HG03045 (cell line): ENCODE measurements at regions not wholly inside any gene's neighbourhood (a gene's known extent, or its start where the extent isn't known, plus 50 kb on each side); places are given as distances from the start of the nearest gene placed in this dataset.
"Not testable (repeated sequence)": the region's sequence is repeated elsewhere in the genome, so short reads cannot be mapped to it uniquely, and the experiment has no call there.

Experiments used
- ATAC-seq: cut with Tn5 transposase; IDR thresholded peaks from one replicate; pipeline ENCODE4 v1.9.1; 2021; ENCODE audit warnings: mild to moderate bottlenecking, moderate library complexity; ENCODE audit not compliant: unreplicated experiment

DNA sequence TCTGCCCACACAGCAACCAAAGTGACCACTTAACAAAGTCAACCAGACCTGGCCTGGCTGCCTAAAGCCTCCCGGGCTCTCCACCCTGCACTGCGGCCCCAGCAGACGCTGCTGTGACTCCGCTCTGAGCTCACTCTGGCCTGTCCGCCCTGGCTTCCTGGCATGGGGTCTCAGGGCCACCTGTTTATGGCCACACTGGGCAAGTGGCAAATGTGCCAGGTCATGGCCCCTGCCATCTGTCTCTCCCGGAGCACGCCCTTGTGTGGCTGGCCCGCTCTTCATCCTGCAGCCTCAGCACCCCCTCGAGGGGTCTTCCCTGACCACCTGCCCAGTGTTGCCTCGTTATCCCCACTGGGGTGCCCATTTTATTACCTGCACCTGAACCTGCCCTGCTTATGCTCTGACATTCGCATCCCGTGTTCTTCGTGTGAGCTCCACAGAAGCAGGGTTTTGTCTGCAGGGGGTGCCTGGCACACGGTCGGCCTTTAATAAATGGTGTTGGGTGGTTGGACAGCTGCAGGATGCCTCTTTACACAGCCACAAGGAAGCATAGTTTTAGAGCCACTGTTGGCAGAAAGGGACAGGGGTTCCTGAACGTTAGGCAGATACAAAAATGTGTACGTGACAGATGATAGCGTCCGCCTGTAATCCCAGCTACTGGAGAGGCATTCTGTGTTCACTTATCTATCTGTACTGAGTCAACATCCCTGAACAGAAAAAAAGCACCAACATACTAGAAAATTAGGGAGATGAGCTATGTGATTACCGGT lies 785.6 kb downstream of the TBC1D22A start:
- no peak for ATAC-seq

DNA sequence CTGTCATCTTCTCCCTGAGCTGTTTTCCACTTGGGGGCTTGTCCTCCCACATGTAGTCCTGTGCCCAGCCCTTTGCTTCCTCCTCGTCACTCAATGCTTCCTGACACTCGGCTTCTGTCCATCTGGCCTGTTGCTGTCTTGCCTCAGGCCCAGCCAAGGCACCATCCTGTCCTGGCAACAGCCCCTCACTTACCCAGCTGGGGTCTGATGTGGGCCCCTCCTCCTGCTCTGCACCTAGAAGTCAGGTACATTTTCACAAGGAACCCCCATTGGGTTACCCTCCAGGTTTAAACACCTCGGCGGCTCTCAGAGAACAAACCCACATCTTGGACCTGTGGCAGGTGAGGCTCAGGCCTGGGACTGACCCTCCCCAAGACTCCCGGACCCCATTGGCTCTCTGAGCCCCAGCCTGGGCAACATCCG lies 784.8 kb downstream of the TBC1D22A start:
- ATAC-seq = no peak

DNA sequence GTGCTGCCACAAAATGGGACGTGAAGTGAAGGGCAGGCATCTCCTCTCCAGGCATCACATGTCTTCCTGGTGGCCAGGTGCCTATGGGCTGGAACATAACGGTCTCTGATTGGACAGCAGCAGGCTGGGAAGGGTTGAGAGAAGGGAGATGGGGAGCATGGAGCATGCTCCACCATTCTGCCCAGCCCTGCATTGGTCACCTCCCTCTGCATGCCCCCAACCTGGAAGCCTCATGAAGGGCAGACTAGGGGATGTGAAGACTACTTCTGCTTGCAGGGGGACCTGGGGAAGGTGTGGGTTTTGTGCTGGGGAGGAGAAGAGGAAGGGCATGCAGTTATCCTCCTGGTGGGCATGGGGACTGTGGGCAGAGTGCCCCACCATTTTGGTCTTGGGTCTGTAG lies 782.2 kb downstream of the TBC1D22A start:
- no peak for ATAC-seq

DNA sequence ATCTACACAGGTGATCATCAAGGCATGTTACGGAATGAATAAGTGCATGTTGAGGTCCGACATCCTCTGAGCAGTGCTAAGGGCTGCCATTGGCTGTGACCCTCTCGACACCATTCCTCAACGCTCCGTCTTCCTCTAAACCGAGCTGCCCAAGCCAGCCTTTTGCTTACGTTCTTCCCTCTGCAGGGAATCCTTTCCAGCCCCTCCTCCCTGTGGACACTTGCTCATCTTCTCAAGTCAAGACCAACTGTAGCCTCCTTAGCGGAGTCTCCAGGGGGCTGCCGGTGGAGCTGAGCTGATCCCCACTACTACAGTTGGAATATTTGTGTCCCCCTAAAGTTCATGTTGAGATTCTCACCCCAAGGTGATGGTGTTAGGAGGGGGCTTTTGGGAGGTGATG lies 781.0 kb downstream of the TBC1D22A start:
- ATAC-seq = no peak

DNA sequence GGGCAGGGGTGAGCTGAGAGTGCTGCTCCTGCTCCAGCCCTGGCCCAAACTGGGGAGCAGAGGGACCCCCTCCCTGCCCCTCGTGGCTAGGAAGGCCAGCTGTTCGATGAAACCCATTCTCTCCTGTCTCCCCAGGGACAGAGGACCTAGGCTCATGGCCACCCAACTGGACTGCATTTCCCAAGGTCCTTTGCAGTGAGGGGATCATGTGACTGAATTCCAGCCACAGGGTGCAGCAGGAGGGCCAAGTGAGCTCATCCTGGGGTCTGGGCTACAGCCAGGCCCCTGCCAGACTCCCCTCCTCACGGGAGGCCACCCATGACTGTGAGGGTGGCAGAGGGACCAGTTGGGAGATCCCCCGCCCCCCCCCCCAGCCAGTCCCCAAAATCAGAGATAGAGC lies 777.6 kb downstream of the TBC1D22A start:
- ATAC-seq = no peak

DNA sequence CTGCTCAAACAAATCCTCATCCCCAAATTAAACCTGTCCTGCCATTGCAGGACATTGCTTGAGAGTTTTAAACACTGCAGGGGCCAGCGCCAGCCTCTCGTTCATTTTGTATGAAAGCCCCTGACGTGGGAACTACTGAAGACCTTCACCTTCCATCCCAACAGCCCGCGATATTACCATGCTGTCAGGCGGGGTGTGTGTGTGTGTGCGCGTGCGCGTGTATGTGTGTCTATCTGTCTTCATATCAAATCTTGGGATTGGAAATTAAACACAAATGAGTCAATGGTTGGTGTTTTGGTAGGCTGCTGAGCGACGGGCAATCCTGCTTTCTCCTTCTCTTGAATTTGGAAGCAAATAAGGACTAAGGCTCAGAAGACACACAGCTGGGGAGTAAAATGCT lies 776.9 kb downstream of the TBC1D22A start:
- ATAC-seq = no peak

DNA sequence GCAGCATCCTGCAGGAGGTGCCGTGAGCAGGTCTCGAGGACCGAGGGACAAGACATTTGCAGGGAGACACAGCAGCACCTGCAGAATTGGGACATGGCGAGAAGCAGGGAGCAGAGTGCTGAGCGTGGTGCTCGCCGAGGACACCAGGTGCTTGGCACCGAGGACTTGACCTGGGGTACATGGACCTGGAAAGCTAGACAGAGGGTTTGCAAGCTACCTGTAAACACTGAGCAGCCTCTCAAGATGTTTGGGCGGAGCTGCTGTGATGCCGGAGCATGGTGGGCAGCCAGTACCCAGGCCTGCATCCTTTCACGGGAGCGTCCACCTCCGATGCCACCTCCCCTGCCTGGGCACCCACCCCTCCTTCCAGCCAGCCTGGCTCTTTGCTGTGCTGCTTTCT lies 773.2 kb downstream of the TBC1D22A start:
- ATAC-seq = no peak

DNA sequence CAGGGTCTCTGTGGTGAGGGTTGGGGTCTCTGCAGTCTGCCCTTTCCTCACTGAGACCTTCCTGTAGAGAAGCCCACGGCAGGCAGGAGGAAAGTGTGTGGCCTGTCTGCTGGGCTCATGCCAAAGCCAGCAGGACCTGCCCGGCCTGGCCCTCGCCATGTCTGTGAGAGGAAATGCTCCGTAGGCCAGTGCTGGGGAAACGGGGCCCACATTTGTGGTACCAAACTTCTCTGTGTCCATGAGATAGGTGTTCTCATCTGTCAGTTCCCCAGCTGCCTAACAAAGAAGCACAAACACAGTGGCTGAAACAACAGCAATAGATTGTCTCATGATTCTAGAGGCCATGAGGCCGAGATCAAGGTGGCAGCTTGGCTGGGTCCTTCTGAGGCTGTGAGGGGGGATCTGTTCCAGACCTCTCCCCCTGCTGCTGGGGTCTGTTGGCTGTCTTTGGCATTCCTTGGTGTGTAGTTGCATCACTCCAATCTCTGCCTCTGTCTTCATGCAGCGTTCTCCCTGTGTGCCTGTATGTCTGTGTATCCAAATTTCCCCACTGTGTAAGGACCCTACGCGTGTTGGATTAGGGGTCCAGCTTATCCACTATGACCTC lies 772.5 kb downstream of the TBC1D22A start:
- ATAC-seq = no peak

DNA sequence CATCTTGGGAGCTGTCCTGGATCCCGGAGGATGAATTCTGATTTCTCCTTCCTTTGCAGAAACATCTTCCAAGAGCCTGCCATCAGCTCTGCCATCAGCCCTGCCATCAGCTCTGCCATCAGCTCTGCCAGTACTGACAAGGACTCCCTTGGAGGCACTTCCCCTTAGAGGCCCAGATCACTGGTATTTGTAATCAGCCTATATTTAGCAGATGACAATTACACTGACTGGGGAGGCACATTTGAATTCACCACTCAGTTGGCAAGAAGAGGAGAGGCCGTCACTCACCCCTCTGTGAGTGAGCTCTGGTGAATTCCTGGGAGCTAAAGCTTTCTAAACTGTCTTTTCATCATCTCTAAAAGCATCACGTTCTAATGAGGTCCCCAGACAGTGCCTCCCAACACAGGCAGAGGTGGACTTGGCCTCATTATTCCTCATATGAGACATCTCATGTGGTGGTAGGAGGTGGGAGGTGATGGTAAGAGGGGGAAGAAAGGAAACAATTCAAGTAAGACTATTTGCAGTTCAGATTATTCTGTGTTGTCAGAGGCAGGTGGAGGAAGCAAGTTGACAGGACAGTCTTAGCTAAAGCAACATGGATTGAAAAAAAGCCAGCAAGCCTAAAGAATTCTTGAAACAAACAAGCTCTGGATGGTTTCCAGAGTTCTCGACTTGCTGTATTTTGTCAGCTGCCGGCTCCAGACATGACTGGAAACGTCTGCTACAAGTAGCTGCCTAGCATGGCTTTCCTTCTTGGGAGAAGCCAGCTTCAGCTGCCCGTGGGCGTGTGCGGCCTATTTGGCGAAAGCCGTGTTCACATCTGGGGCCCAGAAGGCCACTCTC lies 771.7 kb downstream of the TBC1D22A start:
- no peak for ATAC-seq

DNA sequence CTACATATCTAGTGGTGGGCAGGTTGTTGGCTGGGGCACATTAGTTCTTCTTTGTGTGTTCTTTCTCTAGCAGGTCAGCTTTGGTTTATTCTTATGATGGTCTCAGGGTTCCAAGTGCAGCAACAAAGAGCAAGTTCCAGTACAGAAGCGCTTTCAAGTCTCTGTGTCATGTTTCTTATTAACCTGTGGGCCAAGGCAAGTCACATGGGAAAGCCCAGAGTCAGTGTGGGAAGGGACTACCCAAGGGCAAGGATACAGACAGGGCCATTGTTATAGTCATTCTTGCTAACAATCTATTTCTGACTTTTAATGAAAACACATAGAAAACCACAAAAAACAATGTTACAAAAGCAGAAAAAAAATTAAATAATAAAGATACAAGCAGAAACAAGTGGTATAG lies 754.6 kb downstream of the TBC1D22A start:
- no peak for ATAC-seq

DNA sequence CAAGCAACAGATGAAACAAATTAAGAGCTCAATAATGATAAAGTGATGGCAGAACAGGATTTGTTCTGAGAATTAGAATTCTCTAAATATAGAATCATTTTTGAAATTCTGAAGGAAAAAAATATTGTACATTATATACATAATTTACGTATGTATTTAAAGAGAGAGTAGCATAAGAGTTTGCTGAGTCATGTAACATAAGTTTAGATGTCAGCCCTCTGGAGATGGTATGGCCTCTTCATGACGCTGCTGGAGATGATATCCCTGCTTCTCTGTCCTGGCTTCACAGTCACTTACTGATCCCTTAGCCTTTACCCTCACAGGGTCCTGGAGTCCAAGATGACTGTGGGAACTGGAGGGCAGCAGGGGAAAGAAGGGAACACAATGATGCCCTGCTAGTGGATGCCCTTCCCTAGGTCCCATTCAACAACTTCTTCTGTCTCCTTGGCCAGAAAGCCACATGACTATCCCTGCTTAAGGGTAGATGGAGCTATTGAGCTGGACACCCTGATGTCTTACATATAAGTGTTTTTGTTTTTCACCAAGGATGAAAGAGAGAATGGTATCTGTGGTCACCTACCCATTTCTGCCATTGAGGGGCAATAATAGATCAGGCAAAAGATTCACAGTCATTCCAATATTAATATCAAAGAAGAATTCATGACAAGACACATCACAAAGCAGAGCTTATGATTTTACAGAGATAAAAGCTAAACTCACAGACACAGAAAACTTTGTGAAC lies 753.1 kb downstream of the TBC1D22A start:
- ATAC-seq = no peak

DNA sequence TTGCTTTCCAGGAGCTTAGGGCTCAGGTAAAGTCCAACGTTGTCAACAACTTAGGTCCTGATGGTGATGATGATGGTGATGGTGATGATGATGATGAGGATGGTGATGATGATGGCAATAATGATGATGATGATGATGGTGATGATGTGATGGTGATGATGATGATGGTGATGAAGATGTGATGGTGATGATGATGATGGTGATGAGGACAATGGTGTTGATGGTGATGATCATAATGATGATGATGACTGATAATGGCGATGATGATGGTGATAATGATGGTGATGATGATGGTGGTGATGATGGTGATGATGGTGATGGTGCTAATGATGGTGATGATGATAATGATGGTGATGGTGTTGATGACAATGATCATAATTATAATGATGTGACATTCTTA lies 750.2 kb downstream of the TBC1D22A start:
- no peak for ATAC-seq

DNA sequence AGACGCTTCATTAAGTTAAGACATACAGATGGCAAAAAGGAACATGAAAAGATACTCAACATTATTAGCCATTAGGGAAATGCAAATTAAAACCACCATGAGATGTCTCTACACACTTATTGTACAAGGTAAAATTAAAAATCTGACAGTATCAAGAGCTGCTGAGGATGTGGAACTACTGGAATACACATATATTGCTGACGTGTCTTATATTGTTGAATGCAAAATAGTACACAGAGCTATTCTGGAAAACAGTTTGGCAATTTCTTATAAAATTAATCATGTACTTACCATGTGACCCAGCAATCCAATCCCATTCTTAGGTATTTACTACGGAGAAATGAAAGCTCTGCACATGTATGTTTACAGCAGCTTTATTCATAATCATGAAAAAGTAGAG lies 742.5 kb downstream of the TBC1D22A start:
- no peak for ATAC-seq

DNA sequence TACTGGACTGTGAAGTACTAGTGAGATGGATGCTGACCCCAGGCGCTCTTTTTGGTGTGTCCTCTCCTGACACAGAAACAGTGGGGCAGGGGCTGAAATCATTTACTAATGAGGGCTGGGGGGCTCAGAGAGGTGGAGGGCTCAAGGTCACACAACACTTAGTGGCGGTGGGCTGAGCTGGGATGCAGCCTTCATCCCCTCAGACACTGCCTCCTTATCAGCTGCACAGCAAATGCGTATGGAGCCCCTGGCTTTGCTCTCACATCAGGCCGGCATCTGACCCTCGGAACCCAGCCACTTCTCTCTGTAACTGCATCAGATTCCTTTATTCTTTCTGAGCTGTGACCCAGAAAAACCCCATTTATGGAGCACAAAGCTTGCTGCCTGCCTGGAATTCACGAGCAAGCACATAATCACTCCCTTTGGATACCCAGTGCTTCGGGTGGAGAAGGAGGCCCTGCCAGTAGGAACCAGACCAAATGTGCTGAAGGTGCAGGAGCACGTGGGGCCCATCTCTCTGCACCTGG lies 736.6 kb downstream of the TBC1D22A start:
- ATAC-seq = no peak

DNA sequence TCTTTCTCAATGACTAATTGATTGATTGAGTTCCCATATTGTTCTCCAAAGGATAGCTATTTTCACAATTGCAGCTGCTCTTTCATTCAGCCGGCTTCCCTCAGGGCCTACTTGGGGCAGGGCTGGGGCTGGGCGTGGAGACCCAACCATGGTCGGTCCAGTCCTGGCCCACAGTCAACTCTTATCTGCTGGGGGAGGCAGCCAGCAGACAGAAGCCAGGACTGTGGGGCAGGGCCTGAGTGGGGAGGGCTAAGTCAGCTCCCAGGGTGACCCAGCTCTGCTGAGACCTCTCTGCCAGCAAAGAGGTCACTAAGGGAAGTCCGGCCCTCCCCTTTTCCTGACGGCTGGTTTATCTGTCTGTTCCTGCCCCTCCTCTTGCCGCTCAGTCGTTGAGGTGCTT lies 735.2 kb downstream of the TBC1D22A start:
- no peak for ATAC-seq

DNA sequence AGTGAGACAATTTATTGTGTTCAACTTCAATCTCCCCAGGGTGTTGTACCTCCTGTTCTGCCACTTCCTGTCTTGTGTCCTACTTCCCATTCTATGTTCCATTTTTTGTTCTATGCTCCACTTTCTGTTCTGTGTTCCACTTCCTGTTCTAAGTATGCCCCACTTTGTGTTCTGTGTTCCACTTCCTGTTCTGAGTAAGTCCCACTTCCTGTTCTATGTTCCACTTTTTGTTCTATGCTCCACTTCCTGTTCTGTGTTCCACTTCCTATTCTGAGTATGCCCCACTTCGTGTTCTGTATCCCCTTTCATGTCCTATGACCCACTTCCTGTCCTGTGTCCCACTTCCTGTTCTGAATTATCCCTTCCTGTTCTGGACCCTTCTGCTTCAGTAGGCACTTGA lies 732.7 kb downstream of the TBC1D22A start:
- ATAC-seq = no peak

DNA sequence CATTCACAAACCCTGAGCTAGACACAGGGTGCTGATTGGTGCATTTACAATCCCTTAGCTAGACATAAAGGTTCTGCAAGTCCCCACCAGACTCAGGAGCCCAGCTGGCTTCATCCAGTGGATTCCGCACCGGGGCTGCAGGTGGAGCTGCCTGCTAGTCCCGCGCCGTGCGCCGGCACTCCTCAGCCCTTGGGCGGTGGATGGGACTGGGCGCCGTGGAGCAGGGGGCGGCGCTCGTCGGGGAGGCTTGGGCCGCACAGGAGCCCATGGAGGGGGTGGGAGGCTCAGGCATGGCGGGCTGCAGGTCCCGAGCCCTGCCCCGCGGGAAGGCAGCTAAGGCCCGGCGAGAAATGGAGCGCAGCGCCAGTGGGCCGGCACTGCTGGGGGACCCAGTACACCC lies 725.7 kb downstream of the TBC1D22A start:
- ATAC-seq = not testable (repeated sequence)

DNA sequence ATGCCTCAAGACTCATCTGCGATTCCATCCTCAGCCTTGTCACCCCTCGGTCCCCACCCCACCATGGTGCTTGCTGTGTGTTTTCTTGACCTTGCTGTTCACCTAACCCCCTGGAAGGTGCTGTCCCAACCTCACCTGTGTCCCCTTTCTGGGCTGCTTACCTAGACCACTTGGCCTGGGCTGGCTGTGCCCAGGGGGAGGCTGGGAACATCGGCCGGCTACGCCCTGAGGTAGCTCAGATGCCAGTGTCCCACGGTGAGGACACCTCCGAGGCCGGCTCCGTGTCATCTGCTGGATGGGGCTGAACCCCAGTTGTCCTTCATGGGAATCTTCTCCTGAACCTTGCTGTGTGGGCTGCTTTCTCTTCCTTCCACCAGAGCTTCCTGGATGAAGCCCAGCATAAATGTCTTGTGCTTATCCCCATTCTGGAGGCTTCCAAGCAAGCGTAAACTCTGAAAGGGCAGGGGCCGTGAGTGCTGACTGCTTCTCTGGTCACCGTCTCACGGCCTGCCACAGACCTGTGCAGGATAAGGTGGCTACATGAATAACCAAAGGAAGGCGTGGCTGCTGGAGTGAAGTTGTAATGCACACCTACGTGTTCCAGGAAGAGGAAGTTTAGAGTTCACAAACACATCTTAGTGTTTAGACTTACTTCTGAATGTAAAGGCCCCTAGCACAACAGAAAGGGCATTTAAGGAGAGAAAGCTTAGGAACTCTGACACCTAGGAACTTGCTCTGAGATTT lies 724.3 kb downstream of the TBC1D22A start:
- ATAC-seq = no peak

DNA sequence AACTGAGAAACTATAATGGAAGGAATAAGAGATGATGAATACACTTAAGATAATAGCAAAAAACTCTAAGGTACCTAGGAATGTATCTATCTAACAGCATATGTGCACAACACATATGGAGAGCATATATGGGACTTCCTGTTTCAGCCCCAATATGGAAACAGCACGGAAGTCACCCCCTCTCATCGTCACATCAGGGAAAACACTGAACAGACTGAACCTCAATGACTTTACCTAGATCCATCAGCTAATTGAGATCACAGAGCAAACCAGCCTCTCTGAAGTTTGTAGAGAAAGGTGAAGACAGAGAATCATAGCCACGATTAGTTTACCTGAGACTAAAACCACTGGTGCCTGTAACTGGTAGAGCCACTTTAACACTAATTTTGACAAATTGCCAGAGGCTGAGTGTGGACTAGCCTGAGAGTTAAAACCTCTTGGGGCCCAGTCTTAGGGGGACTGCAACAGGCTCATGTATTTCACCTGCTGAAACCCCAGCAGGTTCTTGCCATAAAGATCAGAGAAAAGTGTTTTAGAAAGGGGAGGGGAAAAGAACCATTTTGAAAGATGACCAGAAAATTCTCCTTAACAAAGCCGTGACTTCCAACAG lies 722.6 kb downstream of the TBC1D22A start:
- ATAC-seq = no peak

DNA sequence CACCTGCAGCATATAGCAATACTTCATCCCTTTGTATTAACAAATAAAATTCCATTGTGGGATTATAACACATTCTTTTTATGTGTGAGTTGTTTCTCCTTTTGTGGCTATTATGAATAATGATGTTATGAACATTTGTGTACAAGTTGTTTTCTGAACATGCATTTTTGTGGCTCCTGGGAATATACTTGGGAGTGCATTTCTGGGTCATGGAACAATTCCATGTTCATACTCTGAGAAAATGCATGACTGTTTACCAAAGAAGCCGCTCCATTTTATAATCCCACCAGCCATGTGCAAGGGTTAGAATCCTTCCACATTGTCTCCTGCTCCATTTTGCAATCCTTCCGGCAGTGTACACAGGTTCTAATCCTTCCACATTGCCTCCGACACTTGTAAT lies 713.8 kb downstream of the TBC1D22A start:
- ATAC-seq = no peak
